ENCODE measurements at regions not wholly inside any gene's neighbourhood (a gene's known extent, or its start where the extent isn't known, plus 50 kb on each side); places are given as distances from the start of the nearest gene placed in this dataset.
"Not testable (repeated sequence)": the region's sequence is repeated elsewhere in the genome, so short reads cannot be mapped to it uniquely, and the experiment has no call there.

DNA sequence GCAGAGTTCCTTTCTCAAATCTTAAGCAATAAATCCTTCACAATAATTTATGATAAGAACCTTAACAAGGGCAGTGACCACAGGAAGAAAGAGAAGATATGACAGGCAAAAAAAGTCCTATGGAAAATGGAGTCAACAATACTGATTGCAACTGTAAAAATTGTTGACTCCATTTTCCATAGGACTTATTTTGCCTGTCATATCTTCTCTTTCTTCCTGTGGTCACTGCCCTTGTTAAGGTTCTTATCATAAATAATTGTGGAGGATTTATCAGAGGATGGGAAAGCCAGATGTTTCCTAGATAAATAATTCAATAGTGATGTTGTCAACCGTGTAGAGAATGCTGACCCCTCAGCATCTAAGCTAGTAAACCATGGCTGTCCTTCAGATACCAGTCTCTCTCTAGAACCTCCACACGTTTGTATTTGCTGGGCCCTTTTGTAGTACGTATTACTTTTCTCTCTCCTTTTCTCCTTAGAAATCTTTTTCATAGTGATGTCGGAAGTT is 172.6 kb upstream of the BET1 start:
- no peak for DNase-seq

- no peak for DNase-seq
Measured at GRCh38 chr7:94177441-94177840, 173.3 kb upstream of the BET1 start.

DNA sequence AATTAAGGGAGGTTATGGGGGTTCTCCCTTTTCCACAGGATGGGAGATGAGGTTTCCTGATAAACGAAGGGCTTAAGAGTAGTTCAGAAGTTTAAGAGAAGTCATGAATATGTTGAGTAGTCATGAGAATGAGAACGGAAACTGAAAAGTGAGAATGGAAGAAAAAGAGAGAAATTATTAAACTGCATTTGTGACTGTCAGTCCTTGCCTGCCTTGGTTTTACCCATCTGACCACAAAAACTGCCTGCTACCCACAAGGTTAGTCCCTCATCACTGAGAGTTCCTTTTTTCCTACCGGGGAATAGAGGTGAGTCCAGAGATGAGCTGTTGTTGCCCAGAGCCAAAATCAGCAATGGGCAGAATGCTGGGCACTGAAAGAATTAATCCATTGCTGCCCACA is 174.1 kb upstream of the BET1 start:
- no peak for DNase-seq

GRCh38 chr7:94179466-94179865 is 175.3 kb upstream of the BET1 start:
- no peak for DNase-seq

DNA sequence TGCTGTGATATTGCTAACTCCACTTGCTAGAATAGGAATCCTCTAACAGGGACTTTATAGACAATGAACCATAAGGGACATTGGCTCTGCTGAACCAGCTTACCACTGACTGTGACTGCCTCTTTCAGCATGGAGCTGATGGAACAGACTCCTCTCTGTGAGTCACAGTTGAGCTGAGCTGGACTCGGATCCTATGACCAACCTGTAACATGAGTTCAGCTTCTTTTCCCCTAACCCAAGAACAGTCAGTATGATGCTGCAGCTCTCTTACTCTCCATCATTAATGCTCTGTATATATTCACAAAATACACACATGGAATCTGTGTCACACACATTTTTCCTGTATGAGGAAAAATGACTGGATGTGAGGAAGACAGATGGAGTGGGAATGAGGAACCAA is 177.9 kb upstream of the BET1 start:
- DNase-seq, result no peak

GRCh38 chr7:94182721-94183120 is 178.6 kb upstream of the BET1 start:
- DNase-seq, result no peak

GRCh38 chr7:94183289-94183749 is 179.2 kb upstream of the BET1 start:
- no peak for DNase-seq

GRCh38 chr7:94183891-94184290 is 179.7 kb upstream of the BET1 start:
- no peak for DNase-seq

DNA sequence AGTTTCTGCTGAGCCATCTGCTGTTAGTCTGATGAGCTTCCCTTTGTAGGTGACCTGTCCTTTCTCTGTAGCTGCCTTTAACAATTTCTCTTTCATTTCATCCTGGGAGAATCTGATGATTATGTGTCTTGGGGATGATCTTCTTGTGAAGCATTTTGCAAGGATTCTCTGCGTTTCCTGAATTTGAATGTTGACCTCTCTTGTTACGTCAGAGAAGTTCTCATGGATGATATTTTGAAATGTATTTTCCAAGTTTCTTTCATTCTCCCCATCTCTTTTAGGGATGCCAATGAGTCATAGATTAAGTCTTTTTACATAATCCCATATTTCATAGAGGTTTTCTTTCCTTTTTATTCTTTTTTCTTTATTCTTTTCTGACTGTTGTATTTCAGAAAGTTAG is 184.2 kb upstream of the BET1 start:
- no peak for DNase-seq

GRCh38 chr7:94190599-94191061 is 186.5 kb upstream of the BET1 start:
- DNase-seq, result no peak

GRCh38 chr7:94194426-94194825 is 190.3 kb upstream of the BET1 start:
- not testable (repeated sequence) for DNase-seq

DNA sequence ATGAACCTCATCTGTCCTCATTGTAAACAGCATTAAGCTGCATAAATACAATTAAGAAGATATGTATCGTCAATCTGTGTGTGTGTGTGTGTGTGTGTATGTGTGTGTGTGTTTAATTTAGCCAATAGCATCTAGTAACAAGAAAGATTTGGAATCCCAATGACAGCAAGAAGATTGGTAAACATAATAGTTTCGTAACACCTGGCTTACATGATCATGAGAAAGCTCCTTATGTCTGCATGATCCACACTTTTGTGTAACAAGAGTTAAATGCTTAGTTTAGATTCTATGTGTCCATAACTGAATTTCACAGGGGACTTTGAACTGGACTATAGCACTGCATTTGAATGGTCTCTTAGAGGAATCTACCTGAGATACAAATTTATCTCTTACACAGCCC is 191.0 kb upstream of the BET1 start:
- no peak for DNase-seq

GRCh38 chr7:94195813-94196212 is 191.7 kb upstream of the BET1 start:
- no peak for DNase-seq

DNA sequence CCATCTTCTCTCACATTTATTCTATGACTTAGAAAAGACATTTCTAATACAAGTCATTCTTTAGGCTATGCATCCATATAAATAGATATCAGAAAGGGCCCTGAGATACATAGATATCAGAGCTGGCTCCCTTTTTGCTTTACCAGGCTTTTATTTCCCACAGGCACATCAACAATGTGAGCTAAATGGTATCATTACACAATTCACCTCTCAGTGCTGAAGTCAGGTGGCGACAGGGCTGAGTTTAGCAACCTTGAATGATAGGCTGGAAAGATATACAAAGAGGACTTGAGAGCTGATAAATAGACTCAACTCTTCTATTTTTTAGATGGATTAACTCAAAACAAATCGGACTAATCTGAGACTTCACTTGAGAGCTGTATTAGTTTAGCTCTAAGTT is 189.2 kb upstream of the COL1A2 start:
- DNase-seq, result no peak

DNA sequence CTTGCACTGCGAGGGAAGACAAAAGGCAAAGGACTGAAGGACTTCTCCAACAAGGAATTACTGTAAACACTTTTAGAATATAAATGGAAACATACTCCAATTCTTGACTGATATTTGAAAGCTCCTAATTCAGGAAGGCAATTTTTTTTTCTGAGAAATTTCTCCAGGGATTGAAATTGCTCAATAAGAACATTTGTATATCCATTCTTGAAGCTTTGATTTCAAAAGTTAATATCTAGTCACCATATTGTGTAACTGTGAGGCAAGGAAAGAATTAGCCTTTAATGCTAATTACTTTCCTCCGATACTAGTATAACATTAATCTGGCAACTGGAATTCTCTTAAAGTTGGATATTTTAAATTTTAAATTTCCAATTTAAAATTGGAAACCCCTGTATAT is 188.4 kb upstream of the COL1A2 start:
- DNase-seq, result no peak

DNA sequence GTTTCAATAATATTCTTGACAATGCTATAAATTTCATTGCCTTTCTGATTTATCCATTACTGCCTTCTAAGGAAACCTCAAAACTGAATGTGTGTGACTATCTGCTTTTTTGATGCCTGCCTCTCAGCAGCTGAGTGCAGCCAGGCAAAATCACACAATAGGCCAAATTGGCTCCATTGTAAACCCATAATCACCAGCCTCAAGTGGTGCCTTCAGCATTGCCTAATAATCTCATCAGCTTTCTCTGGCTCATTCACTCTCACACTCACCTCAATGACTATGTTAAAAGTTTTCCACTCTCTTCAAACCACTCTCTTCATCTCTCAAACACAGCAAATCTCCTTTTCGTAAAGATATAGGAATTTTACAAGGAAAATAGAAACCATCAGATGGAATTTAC is 182.5 kb upstream of the COL1A2 start:
- peak; percentile 5 for DNase-seq

DNA sequence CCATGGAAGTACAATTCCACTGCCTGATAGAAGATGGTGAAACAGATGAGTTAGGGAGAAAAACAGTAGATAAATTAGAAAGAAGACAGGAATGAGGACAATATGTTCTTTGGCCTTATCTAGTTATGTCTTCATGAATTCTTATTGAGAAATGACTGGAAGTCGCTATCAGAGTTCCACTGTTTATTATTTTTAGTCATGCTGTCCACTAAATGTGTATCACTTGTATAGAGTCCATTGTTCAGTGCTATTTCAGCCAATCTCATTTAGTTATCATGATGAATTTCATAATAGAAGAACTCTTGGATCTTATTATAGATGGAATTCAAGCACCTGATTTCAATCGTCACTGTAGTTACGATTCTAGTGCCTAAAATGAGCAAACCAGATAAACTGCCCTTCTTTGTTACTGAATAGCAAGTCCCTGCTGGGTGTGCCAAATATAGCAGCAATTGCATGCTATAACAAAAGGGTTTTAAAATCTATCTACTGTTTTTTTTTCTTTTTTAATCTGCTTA is 177.7 kb upstream of the COL1A2 start:
- DNase-seq, result no peak

DNA sequence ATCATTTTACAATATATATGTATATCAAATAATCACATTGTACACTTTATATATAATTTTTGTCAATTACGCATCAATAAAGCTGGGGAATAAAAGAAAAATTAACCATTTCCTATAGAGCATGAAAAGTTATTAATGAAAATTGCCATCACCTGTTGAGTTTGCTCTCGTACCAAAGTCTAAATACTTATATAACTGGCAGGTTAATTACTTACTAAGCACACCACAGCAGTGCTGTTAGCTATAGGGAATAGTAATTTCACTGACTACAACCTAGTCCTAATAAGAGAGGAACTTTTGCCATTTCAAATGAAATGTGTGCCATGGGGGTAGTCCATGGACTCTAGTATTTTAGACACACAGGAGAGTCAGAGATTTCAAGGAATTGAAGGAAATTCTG is 176.9 kb upstream of the COL1A2 start:
- DNase-seq, result no peak

- no peak for DNase-seq
Measured at GRCh38 chr7:94222516-94222915, 172.2 kb upstream of the COL1A2 start.

DNA sequence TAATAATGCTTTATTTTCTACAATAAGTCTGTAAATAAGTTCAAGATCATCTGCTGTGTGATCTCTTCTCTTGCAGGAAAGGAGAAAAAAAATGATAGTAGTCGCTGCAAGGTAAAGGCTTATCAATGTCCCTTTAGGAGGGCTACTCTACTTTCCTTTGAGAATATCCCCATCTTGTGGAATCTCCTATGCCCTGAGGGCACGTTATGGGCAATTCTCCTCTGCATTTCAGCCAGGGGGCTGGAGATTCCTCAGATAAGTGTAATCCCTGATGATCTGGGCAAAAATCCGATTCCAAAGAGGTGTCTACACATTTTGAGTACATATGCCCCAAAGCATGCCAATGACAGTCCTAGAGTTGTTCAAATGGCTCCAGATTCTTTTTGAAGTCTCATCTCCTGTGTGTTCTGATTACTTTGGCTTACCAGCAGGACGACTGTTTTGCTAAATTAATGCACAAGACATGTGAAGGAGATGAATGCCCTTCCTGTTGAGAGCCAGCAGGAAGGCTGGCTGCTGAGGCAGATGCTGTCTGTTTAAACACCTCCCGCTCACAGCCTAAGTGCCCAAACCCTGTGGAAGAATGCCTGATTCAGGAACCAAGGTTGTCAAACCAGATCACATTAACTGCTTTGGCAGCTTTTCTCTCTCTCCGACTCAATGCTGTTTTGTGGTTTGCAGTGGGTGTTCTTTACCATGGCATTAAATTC is 171.2 kb upstream of the COL1A2 start:
- no peak for DNase-seq

DNA sequence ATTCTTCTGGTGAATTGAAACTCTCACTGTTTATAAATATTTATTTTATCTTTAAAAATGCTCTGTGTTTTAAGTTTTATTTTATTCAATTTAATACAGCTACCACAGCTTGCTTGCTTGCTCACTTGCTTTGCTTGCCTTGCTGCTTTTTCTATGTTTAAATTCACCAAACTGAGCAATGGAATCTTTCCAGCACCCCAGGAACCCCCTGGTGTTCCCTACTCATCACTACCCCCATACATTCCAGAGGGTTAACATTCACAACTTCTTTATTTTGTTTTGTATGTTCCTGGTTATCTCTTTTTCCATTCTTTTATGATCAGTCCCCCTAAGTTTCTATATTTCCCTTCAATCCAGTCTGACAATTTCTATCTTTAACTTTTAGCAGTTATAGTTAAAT is 166.5 kb upstream of the COL1A2 start:
- no peak for DNase-seq

DNA sequence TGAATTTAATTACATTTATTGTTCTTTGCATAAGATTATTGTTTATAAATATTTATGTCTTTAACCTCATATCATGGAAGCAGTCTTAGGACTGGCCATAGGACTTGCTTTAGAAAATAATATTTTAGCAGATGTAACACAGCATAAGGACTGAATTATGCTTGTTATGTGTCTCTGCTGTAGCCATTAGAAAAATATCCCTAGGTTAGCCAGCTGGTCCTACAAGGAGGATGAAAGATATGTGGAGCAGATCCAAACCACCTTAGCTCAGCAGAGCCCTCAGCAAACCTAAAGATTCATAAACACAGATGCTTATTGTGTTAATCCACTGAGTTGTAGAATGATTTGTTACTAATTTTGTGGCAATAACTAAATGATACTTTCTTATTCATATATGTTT is 166.0 kb upstream of the COL1A2 start:
- no peak for DNase-seq

DNA sequence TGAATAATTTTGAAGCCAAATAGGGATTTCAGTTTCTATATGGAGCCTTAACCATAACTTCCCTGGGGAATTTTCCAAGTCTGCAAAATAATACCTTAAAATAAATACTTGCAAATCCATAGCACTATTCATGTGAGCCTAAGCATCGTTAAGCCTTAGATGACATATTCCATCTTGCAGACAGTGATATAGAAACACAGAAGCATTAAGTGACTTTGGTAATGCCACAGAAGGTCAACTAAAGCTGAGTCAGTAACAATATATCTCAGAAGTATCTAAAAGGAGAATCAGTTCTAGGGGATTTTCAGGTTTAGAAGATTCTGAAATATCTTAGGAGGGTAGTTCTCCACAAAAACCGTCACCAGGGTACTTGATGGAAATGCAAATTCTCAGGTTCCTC is 163.4 kb upstream of the COL1A2 start:
- DNase-seq, result no peak

DNA sequence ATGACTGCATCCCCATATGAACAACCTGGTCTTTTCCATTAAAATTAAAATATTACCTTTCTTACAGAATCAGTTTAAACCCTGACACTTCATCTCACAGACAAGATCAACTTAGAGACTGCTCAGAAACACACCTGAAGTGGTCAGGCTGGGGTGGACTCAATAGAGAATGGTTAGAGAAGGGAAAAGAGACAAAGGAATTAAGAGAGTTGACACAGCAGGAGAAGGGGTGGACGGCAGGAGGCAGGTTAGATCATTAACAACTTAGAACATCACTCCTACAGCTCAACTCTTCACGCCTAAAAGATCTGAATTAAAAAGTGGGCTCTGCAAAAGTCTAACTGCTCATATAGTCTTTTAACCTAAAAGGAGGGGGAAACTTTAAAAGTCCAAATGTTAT is 157.7 kb upstream of the COL1A2 start:
- no peak for DNase-seq

DNA sequence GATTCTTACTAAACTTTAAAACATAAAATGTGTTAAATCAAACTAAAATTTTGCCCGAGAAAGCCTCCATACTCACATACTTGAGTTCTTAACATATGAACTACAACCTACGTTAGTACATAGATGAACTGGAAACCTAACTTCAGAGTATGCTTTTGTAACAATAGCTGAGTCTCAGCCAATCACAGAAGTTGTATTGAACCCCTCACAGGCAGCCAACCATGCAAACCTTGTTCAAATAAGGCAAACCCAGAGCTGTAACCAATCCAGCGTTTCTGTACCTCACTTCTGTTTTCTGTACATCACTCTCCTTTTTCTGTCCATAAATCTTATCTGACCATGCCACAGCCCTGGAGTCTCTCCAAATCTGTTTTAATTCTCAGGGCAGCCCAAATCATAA is 157.3 kb upstream of the COL1A2 start:
- DNase-seq, result no peak
